Immature natural killer cell (primary cell): ENCODE measurements at regions not wholly inside any gene's neighbourhood (a gene's known extent, or its start where the extent isn't known, plus 50 kb on each side); places are given as distances from the start of the nearest gene placed in this dataset.

ENCODE experiments used
- DNase-seq, 3 donors: peaks; one replicate each; pipeline ENCODE4 v3.0.0; 2022; ENCODE audit warnings: mixed read lengths in 1 of 3
- H3K27ac Mint-ChIP-seq, 6 donors: one replicate each; pipeline ENCODE4 v1.8.0; 2020; ENCODE audit warnings: mixed read lengths in 6 of 6, mild to moderate bottlenecking in 5 of 6, inconsistent platforms in 4 of 6, moderate library complexity in 3 of 6
- H3K27me3 Mint-ChIP-seq, 3 donors: one replicate each; pipeline ENCODE4 v1.8.0; 2020 to 2021; ENCODE audit warnings: low read depth in 3 of 3, mild to moderate bottlenecking in 3 of 3, mixed read lengths in 3 of 3, moderate library complexity in 3 of 3, inconsistent platforms in 1 of 3
- H3K36me3 Mint-ChIP-seq, 3 donors: one replicate each; pipeline ENCODE4 v1.8.0; 2020; ENCODE audit warnings: mixed read lengths in 3 of 3, inconsistent platforms in 2 of 3, mild to moderate bottlenecking in 2 of 3
- H3K4me1 Mint-ChIP-seq, 2 donors: one replicate each; pipeline ENCODE4 v1.8.0; 2020; ENCODE audit warnings: inconsistent platforms in 2 of 2, mild to moderate bottlenecking in 2 of 2, mixed read lengths in 2 of 2, moderate library complexity in 1 of 2
- H3K4me3 Mint-ChIP-seq, 5 donors: one replicate each; pipeline ENCODE4 v1.8.0; 2020; ENCODE audit warnings: mild to moderate bottlenecking in 5 of 5, mixed read lengths in 5 of 5, inconsistent platforms in 3 of 5, moderate library complexity in 3 of 5
- H3K9me3 Mint-ChIP-seq, 6 donors: one replicate each; pipeline ENCODE4 v1.8.0; 2020; ENCODE audit warnings: mild to moderate bottlenecking in 6 of 6, mixed read lengths in 6 of 6, inconsistent platforms in 4 of 6, moderate library complexity in 3 of 6

- Mint-ChIP-seq H3K27ac (no peak overlapping the region), H3K4me3 (no peak overlapping the region), H3K9me3 (peaks cover 0 to 3% (median 0%) of the 10 kb centered on the region in 6 donors), H3K27me3 (peaks cover 0 to 3% (median 0%) of the 10 kb centered on the region in 3 donors), H3K4me1 (peaks cover 6 to 7% of the 10 kb centered on the region in 2 donors), H3K36me3 (peaks cover 0 to 6% (median 4%) of the 10 kb centered on the region in 3 donors)
- no peak for DNase-seq
These were observed 107.7 kb upstream of the TMEM168 start for GRCh38 chr7:112897839-112898431.

GRCh38 chr7:112896026-112896601, 105.9 kb upstream of the TMEM168 start:
- H3K36me3 Mint-ChIP-seq: peaks cover 3 to 10% (median 4%) of the 10 kb centered on the region in 3 donors
- no peaks in the 10 kb centered on the region for H3K27me3 Mint-ChIP-seq
- H3K9me3 Mint-ChIP-seq: peaks cover 0 to 3% (median 0%) of the 10 kb centered on the region in 6 donors
- DNase-seq: no peak
- H3K27ac Mint-ChIP-seq: no peak overlapping the region
- no peak overlapping the region for H3K4me3 Mint-ChIP-seq
- peaks cover 6% of the 10 kb centered on the region in 2 donors for H3K4me1 Mint-ChIP-seq

GRCh38 chr7:112892263-112892662, 102.1 kb upstream of the TMEM168 start:
- no peak for DNase-seq
- Mint-ChIP-seq H3K4me1 (peaks cover 2 to 15% of the 10 kb centered on the region in 2 donors), H3K36me3 (peaks cover 3 to 14% (median 10%) of the 10 kb centered on the region in 3 donors), H3K27ac (no peak overlapping the region), H3K27me3 (no peaks in the 10 kb centered on the region), H3K4me3 (no peak overlapping the region), H3K9me3 (no peaks in the 10 kb centered on the region)

- H3K36me3 Mint-ChIP-seq: peaks cover 3 to 14% (median 10%) of the 10 kb centered on the region in 3 donors
- H3K4me3 Mint-ChIP-seq: no peak overlapping the region
- no peaks in the 10 kb centered on the region for H3K9me3 Mint-ChIP-seq
- H3K27me3 Mint-ChIP-seq: no peaks in the 10 kb centered on the region
- no peak for DNase-seq
- H3K27ac Mint-ChIP-seq: no peak overlapping the region
- peaks cover 2 to 15% of the 10 kb centered on the region in 2 donors for H3K4me1 Mint-ChIP-seq
These were observed 101.5 kb upstream of the TMEM168 start for GRCh38 chr7:112891698-112892097.

GRCh38 chr7:112889834-112890438, 99.7 kb upstream of the TMEM168 start:
- no peak for DNase-seq
- Mint-ChIP-seq H3K4me1 (peaks cover 6 to 22% of the 10 kb centered on the region in 2 donors), H3K27me3 (no peaks in the 10 kb centered on the region), H3K36me3 (peaks cover 3 to 25% (median 14%) of the 10 kb centered on the region in 3 donors), H3K27ac (no peak overlapping the region), H3K4me3 (no peak overlapping the region), H3K9me3 (no peaks in the 10 kb centered on the region)

GRCh38 chr7:112889268-112889667, 99.1 kb upstream of the TMEM168 start:
- H3K36me3 Mint-ChIP-seq: peaks cover 3 to 23% (median 11%) of the 10 kb centered on the region in 3 donors
- H3K4me1 Mint-ChIP-seq: peaks cover 6 to 23% of the 10 kb centered on the region in 2 donors

GRCh38 chr7:112888781-112889180, 98.6 kb upstream of the TMEM168 start:
- Mint-ChIP-seq H3K4me1 (peaks cover 6 to 28% of the 10 kb centered on the region in 2 donors), H3K4me3 (no peak overlapping the region), H3K36me3 (peaks cover 3 to 23% (median 8%) of the 10 kb centered on the region in 3 donors), H3K9me3 (no peaks in the 10 kb centered on the region), H3K27ac (no peak overlapping the region), H3K27me3 (no peaks in the 10 kb centered on the region)
- no peak for DNase-seq

More at GRCh38 chr7:112889268-112889667, 99.1 kb upstream of the TMEM168 start:
- no peaks in the 10 kb centered on the region for H3K9me3 Mint-ChIP-seq
- no peaks in the 10 kb centered on the region for H3K27me3 Mint-ChIP-seq
- no peak overlapping the region for H3K27ac Mint-ChIP-seq
- no peak overlapping the region for H3K4me3 Mint-ChIP-seq
- no peak for DNase-seq

GRCh38 chr7:112887976-112888375, 97.8 kb upstream of the TMEM168 start:
- no peak for DNase-seq
- peaks cover 3 to 28% (median 8%) of the 10 kb centered on the region in 3 donors for H3K36me3 Mint-ChIP-seq
- no peaks in the 10 kb centered on the region for H3K9me3 Mint-ChIP-seq
- peak overlapping the region in 1 of 6 donors; percentile 19 for H3K27ac Mint-ChIP-seq
- H3K4me3 Mint-ChIP-seq: no peak overlapping the region
- H3K27me3 Mint-ChIP-seq: no peaks in the 10 kb centered on the region
- H3K4me1 Mint-ChIP-seq: peaks cover 9 to 34% of the 10 kb centered on the region in 2 donors

- peaks cover 9 to 39% of the 10 kb centered on the region in 2 donors for H3K4me1 Mint-ChIP-seq
- H3K9me3 Mint-ChIP-seq: no peaks in the 10 kb centered on the region
- H3K27ac Mint-ChIP-seq: no peak overlapping the region
- no peak overlapping the region for H3K4me3 Mint-ChIP-seq
- no peak for DNase-seq
- H3K36me3 Mint-ChIP-seq: peaks cover 0 to 29% (median 8%) of the 10 kb centered on the region in 3 donors
- no peaks in the 10 kb centered on the region for H3K27me3 Mint-ChIP-seq
These were observed 97.1 kb upstream of the TMEM168 start for GRCh38 chr7:112887337-112887736.

GRCh38 chr7:112886208-112886607, 96.0 kb upstream of the TMEM168 start:
- H3K36me3 Mint-ChIP-seq: peaks cover 0 to 29% (median 4%) of the 10 kb centered on the region in 3 donors
- no peak for DNase-seq
- no peaks in the 10 kb centered on the region for H3K27me3 Mint-ChIP-seq
- H3K4me3 Mint-ChIP-seq: no peak overlapping the region
- H3K27ac Mint-ChIP-seq: no peak overlapping the region
- H3K9me3 Mint-ChIP-seq: no peaks in the 10 kb centered on the region
- peaks cover 7 to 39% of the 10 kb centered on the region in 2 donors for H3K4me1 Mint-ChIP-seq

- DNase-seq: no peak
- Mint-ChIP-seq H3K36me3 (peaks cover 0 to 25% (median 4%) of the 10 kb centered on the region in 3 donors), H3K27ac (no peak overlapping the region), H3K27me3 (no peaks in the 10 kb centered on the region), H3K9me3 (no peaks in the 10 kb centered on the region), H3K4me3 (no peak overlapping the region), H3K4me1 (peaks cover 7 to 24% of the 10 kb centered on the region in 2 donors)
These were observed 92.8 kb upstream of the TMEM168 start for GRCh38 chr7:112882991-112883390.

- Mint-ChIP-seq H3K9me3 (no peaks in the 10 kb centered on the region), H3K27me3 (no peaks in the 10 kb centered on the region), H3K27ac (no peak overlapping the region), H3K36me3 (peaks cover 0 to 21% (median 4%) of the 10 kb centered on the region in 3 donors), H3K4me1 (peaks cover 7 to 24% of the 10 kb centered on the region in 2 donors), H3K4me3 (no peak overlapping the region)
- no peak for DNase-seq
These were observed 92.3 kb upstream of the TMEM168 start for GRCh38 chr7:112882511-112882910.

GRCh38 chr7:112882022-112882421, 91.8 kb upstream of the TMEM168 start:
- Mint-ChIP-seq H3K27me3 (no peaks in the 10 kb centered on the region), H3K27ac (no peak overlapping the region), H3K4me3 (no peak overlapping the region), H3K9me3 (no peaks in the 10 kb centered on the region), H3K36me3 (peaks cover 0 to 18% (median 4%) of the 10 kb centered on the region in 3 donors), H3K4me1 (peaks cover 7 to 24% of the 10 kb centered on the region in 2 donors)
- DNase-seq: no peak

GRCh38 chr7:112880818-112881418, 90.7 kb upstream of the TMEM168 start:
- H3K4me1 Mint-ChIP-seq: peaks cover 7 to 29% of the 10 kb centered on the region in 2 donors
- no peaks in the 10 kb centered on the region for H3K9me3 Mint-ChIP-seq
- H3K36me3 Mint-ChIP-seq: peaks cover 0 to 12% (median 4%) of the 10 kb centered on the region in 3 donors
- H3K4me3 Mint-ChIP-seq: no peak overlapping the region
- H3K27ac Mint-ChIP-seq: no peak overlapping the region
- H3K27me3 Mint-ChIP-seq: no peaks in the 10 kb centered on the region
- DNase-seq: no peak
